Ectodermal cell (in vitro differentiated cells): ENCODE measurements at regions not wholly inside any gene's neighbourhood (a gene's known extent, or its start where the extent isn't known, plus 50 kb on each side); places are given as distances from the start of the nearest gene placed in this dataset.

ENCODE experiments used
- H3K27ac ChIP-seq: 2 replicates; pipeline ENCODE4 v1.7.0; 2013; ENCODE audit warnings: mild to moderate bottlenecking, low read depth, low read length; ENCODE audit not compliant: insufficient read depth, poor library complexity, severe bottlenecking
- H3K27me3 ChIP-seq: 2 replicates; pipeline ENCODE4 v1.7.0; 2013; ENCODE audit warnings: mild to moderate bottlenecking, low read length; ENCODE audit not compliant: insufficient read depth, control insufficient read depth, poor library complexity, severe bottlenecking
- H3K36me3 ChIP-seq: one replicate; pipeline ENCODE4 v1.7.0; 2013; ENCODE audit warnings: low read length; ENCODE audit not compliant: control insufficient read depth, insufficient read depth
- H3K4me1 ChIP-seq: one replicate; pipeline ENCODE4 v1.7.0; 2013; ENCODE audit warnings: low read length; ENCODE audit not compliant: control insufficient read depth, insufficient read depth
- H3K4me3 ChIP-seq: 2 replicates; pipeline ENCODE4 v1.7.0; 2013; ENCODE audit warnings: low read depth, low read length, control low read depth; ENCODE audit not compliant: insufficient read depth
- H3K9me3 ChIP-seq: 2 replicates; pipeline ENCODE4 v1.7.0; 2013; ENCODE audit warnings: mild to moderate bottlenecking, low read length, moderate library complexity; ENCODE audit not compliant: control insufficient read depth
- WGBS, 2 experiments: methylation state at CpG; one replicate each; pipeline ENCODE4 v1.1.7; 2013; ENCODE audit warnings: missing lambda C conversion rate in 2 of 2; 5-methylcytosine and 5-hydroxymethylcytosine counted together

DNA sequence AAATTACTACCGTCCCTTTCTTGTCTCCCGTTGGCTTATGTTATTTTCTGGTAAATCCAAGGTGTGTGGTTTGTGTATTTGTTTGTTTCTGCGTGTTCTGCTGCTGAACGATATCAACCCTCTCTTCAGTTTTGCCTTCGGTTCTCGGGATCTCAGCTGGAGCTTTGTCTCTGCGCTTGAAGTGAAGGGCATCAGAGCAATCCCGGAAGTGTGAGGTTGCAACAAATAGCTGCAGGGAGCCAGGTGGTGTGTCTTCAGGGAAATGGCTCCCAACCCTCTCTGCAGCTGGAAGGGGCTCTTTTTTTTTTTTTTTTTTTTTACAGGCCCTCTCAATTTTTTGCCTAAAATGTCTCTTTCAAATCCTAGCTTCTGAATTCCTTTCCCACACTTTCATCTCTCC is 116.4 kb upstream of the RGMA start:
- WGBS, 2 experiments, result 88 to 93% methylated on average over 8 of the region's 8 CpGs
- no peak overlapping the region for H3K4me3 ChIP-seq
- H3K4me1 ChIP-seq, result peaks cover 6% of the 10 kb centered on the region
- H3K36me3 ChIP-seq, result no peaks in the 10 kb centered on the region
- H3K9me3 ChIP-seq, result no peaks in the 10 kb centered on the region
- no peak overlapping the region for H3K27ac ChIP-seq
- no peaks in the 10 kb centered on the region for H3K27me3 ChIP-seq

DNA sequence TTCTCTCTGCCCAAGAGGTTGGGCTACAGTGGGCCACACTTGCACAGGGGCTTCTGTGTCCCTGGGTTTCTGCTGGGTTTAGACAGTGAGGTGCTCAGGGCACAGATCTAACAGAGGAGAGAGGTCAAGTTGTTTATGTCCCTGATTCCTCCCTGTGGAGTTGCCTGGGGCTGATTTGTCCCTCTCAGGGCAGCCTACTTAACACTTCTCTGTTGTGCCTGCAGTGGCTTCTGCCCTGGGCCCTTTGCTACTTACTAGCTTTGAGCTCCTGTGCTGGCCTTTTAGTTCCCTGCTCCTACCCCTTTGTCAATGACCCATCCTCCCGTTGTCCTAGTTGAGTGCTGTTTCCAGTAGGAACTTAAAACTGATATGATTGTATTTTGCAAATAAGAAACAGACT is 114.0 kb upstream of the RGMA start:
- Histone ChIP-seq H3K4me3 (no peak overlapping the region), H3K4me1 (peaks cover 6% of the 10 kb centered on the region), H3K9me3 (no peaks in the 10 kb centered on the region), H3K36me3 (no peaks in the 10 kb centered on the region), H3K27ac (no peak overlapping the region), H3K27me3 (no peaks in the 10 kb centered on the region)
- 0 to 88% methylated on average over 1 of the region's 1 CpG for WGBS, 2 experiments

DNA sequence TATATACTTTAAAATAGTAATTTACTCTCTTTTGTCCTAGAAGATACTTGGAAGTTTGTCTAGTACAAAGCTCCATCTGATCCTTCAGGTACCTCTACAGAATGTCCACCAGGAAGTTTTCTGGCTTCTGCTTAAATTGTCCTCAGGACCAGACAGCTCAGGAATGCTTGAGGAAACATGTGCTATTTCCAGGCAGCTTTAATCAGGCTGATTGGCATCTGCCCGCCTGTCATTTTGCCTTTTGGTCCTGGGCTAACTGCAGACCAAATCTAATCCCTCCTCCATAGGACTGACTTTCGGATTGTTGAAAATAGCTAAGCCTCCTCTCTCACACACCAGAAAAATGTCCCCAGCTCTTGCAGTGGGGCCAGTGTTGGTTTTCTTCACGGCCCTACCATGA is 113.4 kb upstream of the RGMA start:
- Histone ChIP-seq H3K4me1 (peaks cover 6% of the 10 kb centered on the region), H3K27me3 (no peaks in the 10 kb centered on the region), H3K4me3 (no peak overlapping the region), H3K36me3 (no peaks in the 10 kb centered on the region), H3K9me3 (no peaks in the 10 kb centered on the region), H3K27ac (no peak overlapping the region)
- WGBS, 2 experiments, result 87 to 96% methylated on average over 3 of the region's 3 CpGs

DNA sequence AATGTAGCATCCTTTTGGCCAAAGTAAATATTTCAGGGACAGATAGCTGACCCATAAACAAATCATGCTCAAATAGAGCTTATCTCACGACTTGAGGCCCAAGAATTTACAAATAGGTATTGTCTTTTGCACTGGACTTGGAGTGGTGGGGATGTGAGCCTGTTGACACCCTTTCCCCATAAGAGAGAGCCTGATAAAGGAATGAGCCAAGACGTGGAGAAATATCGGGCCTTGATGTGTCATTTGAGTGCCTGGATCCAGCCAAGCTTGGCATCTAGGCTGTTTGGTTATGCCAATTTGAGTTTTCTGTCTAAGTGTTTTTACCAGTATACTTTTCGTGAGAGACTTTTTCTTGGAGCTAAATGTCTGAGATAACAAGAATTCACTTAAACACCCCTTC is 112.9 kb upstream of the RGMA start:
- H3K4me3 ChIP-seq, result no peak overlapping the region
- no peaks in the 10 kb centered on the region for H3K27me3 ChIP-seq
- no peaks in the 10 kb centered on the region for H3K36me3 ChIP-seq
- H3K27ac ChIP-seq, result no peak overlapping the region
- 81 to 95% methylated on average over 3 to 4 of the region's 4 CpGs for WGBS, 2 experiments
- no peaks in the 10 kb centered on the region for H3K9me3 ChIP-seq
- H3K4me1 ChIP-seq, result peaks cover 6% of the 10 kb centered on the region

DNA sequence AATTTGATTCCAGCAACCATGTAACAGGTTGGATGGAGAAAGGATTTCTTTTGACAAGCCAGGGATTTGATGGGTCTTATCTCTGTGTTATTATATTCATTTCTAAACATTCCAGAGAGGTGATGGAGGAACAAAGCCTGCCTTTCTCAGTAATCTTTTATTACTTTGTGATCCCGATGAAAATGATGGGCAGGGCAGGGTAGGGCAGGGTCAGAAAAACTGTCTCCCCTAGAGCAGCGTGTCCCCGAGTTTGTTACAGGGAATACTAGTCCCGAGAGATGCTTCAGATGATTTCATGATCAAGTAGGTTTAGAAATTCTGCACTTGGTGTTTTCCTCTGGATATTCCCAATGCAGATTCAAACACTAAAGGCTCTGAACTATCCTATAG is 111.8 kb upstream of the RGMA start:
- 92 to 93% methylated on average over 4 of the region's 4 CpGs for WGBS, 2 experiments
- H3K27ac ChIP-seq, result no peak overlapping the region
- peaks cover under 1% of the 10 kb centered on the region for H3K4me1 ChIP-seq
- H3K4me3 ChIP-seq, result no peak overlapping the region
- H3K36me3 ChIP-seq, result peaks cover 4% of the 10 kb centered on the region
- no peaks in the 10 kb centered on the region for H3K9me3 ChIP-seq
- H3K27me3 ChIP-seq, result no peaks in the 10 kb centered on the region

DNA sequence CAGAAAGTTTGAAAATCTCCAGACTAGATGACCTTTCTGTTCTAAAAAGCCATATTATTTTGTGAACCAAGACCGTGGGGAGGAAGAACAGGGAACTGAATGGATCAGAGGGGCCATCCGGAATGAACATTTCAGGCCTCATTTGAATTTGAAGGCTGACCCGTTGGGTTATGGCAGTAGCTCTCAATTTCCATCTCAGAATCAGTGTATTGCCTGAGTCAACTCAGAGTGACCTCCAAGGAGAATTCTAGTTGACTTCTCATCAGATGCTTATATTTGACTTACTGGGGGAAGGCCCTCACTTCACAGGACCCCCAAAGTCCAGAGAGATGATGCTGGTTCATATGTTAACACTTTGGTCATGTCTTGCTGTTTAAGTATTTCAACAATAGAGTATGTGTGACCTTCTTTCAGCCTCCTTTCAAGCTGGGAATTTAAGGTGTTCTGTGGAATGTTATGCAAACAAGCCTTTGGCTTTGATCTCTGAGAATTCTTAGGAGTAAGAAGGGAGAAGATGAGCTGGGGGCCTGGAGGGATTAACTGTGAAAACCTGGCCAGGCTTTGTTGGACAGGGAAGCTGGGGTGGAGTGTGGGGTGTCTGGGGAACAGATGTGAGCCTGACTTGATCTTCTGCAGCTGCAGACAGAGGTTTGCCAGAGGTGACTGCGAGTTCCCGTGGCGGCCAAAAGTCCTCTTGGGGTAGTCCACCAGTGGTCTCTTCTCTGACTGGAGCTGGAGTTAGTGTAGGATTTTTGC is 111.2 kb upstream of the RGMA start:
- no peaks in the 10 kb centered on the region for H3K9me3 ChIP-seq
- H3K4me3 ChIP-seq, result no peak overlapping the region
- no peaks in the 10 kb centered on the region for H3K27me3 ChIP-seq
- peaks cover 4% of the 10 kb centered on the region for H3K36me3 ChIP-seq
- no peak overlapping the region for H3K27ac ChIP-seq
- H3K4me1 ChIP-seq, result no peaks in the 10 kb centered on the region
- WGBS, 2 experiments, result 78 to 80% methylated on average over 6 of the region's 6 CpGs

DNA sequence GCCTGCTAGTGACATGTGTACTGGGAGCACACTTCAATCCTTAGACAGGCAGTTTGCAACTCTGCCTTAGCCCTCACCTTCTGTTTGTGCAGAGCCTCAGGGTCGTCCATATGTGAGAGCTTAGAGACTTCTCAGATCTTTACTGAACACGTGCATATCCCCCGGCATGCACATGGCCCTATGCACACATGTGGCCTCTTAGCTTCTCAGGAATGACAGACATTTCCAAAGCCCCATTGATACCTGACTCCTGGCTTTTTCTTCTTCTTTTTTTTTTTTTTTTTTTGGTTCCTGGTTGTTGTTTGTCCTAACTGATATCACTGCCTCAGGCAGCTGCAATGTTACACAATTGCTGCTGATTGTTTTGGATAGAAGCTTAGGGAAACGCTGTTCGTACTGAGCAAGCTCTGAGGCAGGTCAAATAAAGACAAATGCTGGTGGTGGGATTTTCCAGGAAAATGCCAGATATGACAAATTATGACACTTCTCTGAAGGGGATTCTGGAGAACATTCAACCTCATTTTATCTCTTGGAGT is 107.2 kb upstream of the RGMA start:
- Histone ChIP-seq H3K36me3 (peaks cover 4% of the 10 kb centered on the region), H3K27ac (no peak overlapping the region), H3K4me3 (no peak overlapping the region), H3K27me3 (no peaks in the 10 kb centered on the region), H3K4me1 (no peaks in the 10 kb centered on the region), H3K9me3 (no peaks in the 10 kb centered on the region)
- WGBS, 2 experiments, result 68 to 72% methylated on average over 5 of the region's 5 CpGs

DNA sequence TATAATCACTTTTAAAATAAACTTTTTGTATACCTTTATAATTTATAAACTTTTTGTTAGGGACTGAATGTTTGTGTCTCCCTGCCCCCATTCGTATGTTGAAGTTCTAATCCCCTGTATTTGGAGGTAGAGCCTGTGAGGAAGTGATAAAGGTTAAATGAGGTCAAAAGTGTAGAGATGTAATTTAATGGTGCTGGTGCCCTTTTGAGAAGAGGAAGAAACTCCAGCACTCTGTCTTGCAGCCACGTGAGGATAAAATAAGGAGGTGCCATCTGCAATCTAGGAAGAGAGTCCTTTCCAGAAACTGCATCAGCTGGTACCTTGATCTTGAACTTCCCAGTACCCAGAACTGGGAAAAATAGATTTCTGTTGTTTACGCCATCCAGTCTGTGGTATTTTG is 106.1 kb upstream of the RGMA start:
- Histone ChIP-seq H3K27ac (no peak overlapping the region), H3K27me3 (no peaks in the 10 kb centered on the region), H3K4me1 (no peaks in the 10 kb centered on the region), H3K36me3 (peaks cover 4% of the 10 kb centered on the region), H3K9me3 (no peaks in the 10 kb centered on the region), H3K4me3 (no peak overlapping the region)
- 50 to 75% methylated on average over 2 to 3 of the region's 3 CpGs for WGBS, 2 experiments

DNA sequence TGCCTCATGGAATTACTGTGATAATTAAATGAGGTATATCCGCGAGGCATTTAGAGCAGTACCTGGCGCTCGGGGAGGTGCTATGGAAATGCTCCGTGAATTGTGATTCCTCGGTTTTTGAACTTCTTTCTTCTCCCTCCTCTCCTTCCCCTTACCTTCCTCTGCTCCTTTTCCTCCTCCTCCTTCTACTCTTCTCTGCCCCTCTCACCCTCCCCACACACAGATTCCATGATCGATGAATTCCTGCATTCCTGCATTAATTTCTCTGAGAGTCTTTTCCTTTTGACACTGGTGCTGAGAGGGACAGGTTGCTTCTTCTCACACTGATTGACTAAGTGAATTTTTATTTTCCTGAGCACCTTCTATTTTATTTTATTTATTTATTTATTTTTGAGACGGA is 101.2 kb upstream of the RGMA start:
- no peak overlapping the region for H3K27ac ChIP-seq
- no peaks in the 10 kb centered on the region for H3K9me3 ChIP-seq
- 69 to 73% methylated on average over 8 of the region's 8 CpGs for WGBS, 2 experiments
- peaks cover 25% of the 10 kb centered on the region for H3K4me1 ChIP-seq
- no peak overlapping the region for H3K4me3 ChIP-seq
- no peaks in the 10 kb centered on the region for H3K27me3 ChIP-seq
- H3K36me3 ChIP-seq, result no peaks in the 10 kb centered on the region

DNA sequence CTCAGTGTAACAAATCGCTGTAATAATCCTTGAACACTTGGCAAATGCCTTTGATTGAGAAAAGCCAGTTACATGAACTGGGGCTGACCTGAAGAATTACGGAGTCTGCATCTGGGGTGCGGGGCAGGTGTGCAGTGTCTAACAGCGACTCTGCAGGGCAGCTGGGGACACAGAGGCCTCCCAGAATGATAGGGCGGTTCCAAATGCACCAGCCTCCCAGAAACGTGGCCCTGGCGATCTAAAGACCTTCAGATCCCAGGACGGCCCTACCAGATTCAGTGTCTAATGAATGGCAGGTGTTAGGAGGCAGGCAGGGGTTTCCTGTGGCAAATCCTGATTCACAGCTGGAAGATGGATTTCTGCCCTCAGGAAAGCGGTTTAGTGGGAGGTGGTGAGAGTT is 100.5 kb upstream of the RGMA start:
- no peak overlapping the region for H3K4me3 ChIP-seq
- peaks cover 25% of the 10 kb centered on the region for H3K4me1 ChIP-seq
- no peak overlapping the region for H3K27ac ChIP-seq
- no peaks in the 10 kb centered on the region for H3K36me3 ChIP-seq
- H3K27me3 ChIP-seq, result no peaks in the 10 kb centered on the region
- H3K9me3 ChIP-seq, result no peaks in the 10 kb centered on the region
- 12% methylated on average over 9 of the region's 9 CpGs for WGBS, 2 experiments
